NOMO-1 treated with DMSO at 0.1 percent for 48 hours (cell line): ENCODE measurements at regions not wholly inside any gene's neighbourhood (a gene's known extent, or its start where the extent isn't known, plus 50 kb on each side); places are given as distances from the start of the nearest gene placed in this dataset.
"Not testable (repeated sequence)": the region's sequence is repeated elsewhere in the genome, so short reads cannot be mapped to it uniquely, and the experiment has no call there.

Experiments
- DNase-seq: peaks from one replicate; lab custom pipeline; 2025; ENCODE audit not compliant: unreplicated experiment; lab: John Stamatoyannopoulos, UW

DNA sequence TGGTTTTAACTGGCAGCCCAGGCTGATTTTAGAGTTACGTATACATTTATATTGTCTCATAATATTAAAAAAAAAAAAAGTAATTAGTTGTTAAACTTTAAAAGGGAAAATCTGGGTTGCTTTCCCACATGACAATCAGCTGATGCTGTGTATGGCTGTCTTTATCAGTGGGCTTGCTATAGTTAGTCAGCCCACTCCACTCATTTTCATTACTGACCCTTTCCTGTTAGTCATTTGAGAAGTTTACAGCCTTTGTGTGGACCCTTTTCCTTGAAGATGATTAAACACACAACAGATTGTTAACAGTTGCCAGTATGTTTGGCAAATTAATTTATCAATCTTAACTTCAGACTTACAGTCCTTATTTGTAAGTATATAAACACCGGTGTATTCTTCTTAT is 164.5 kb upstream of the AGR3 start:
- DNase-seq: no peak

GRCh38 chr7:17046666-17047065 is 164.9 kb upstream of the AGR3 start:
- DNase-seq: no peak

- not testable (repeated sequence) for DNase-seq
These were observed 171.4 kb upstream of the AGR3 start for GRCh38 chr7:17053164-17053563.

GRCh38 chr7:17054206-17054605 is 172.4 kb upstream of the AGR3 start:
- no peak for DNase-seq

GRCh38 chr7:17054836-17055235 is 173.1 kb upstream of the AGR3 start:
- no peak for DNase-seq

GRCh38 chr7:17055596-17055995 is 173.8 kb upstream of the AGR3 start:
- no peak for DNase-seq

DNA sequence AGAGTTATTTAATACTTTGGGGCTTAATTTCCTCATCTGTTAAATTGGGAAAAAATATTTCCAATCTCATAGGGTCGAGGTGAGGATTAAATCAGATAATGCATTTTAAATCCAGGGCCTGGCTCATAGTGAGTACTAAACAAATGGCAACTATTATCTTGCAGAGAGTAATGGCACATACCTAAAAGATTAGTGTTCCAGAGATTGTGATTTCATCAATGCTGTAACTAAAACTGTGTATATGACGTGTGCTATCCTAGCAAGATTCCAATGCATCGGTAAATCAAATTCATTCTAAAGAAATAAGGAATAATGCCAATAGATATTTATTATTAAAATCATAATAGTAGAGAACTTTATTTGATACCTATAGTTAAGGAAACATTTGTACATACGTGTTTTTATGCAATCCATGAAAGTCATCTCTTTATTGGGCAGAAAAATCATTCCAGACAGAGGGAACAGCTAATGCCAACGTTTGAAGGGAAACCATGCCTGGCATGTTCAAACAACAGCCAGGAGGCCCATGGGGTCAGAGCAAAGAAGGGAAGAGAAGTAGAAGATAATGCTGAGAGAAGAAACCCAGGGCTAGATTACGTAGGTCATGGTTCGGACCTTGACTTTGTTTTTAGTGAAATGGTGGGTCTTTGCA is 174.8 kb upstream of the AGR3 start:
- no peak for DNase-seq

DNA sequence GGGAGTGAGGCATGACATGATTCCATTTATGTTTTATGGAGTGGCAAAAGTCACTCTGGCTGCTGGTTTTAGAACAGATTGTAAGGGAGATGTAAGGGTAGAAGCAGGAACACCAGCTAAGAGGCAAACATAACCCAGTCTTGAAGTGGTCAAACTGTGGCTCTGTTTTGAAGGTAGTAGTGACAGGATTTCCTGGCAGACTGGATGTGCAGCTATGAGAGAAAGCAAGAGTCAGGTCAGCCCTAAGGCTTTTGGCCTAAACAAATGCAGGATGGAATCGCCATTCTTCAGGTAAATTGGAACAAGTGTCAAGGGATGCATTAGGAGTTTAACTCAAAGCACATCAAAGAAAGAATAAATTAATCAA is 175.3 kb upstream of the AGR3 start:
- no peak for DNase-seq

- DNase-seq: peak; percentile 92
These were observed 176.8 kb upstream of the AGR3 start for GRCh38 chr7:17058568-17058967.

GRCh38 chr7:17060051-17060450 is 178.3 kb upstream of the AGR3 start:
- DNase-seq: no peak

- no peak for DNase-seq
These were observed 179.7 kb upstream of the AGR3 start for GRCh38 chr7:17061443-17061842.

DNA sequence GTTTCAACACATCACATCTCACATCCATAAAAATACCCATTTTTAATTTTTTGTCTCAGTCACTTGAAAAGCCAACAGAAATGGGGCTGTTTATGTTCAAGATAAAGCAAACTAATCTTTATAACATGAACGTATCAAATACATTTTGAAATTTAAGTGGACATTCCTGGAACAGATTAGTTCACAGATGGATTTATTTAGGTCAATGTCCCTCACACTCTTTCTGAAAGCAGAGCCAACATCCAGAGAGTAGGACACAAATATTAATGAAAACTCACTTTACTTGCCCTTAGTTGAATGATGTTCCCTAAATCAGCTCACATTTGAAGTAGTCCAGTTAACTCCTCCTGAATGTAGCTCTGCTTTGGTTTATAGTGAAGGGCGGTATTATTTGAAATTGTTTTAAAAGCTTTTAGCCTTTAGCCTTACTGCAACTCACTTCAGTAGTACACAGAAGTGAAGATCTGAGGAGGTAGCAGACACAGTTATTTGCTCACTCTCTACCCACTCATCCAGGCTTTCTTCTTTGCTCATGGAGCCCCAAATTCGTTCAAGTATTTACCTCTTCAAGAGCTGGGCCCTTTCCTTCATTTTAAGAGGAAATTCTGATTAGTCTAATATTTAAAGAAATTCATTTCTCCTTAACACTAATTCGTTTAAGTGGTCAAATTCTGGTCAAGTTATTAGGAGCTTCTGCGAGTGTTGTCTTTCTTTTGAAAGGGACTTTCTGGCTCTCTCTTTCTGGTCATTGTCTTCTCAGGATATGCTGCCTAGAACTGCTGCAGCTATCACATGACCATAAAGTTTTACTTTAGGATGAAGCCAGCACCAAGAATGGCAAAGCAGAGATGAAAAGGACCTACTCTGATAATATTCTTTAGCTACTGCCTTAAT is 180.6 kb upstream of the AGR3 start:
- no peak for DNase-seq

- no peak for DNase-seq
These were observed 181.2 kb upstream of the AGR3 start for GRCh38 chr7:17063045-17063383.

- no peak for DNase-seq
These were observed 185.9 kb upstream of the AGR3 start for GRCh38 chr7:17067691-17068090.

- no peak for DNase-seq
These were observed 187.4 kb upstream of the AGR3 start for GRCh38 chr7:17069146-17069545.

DNA sequence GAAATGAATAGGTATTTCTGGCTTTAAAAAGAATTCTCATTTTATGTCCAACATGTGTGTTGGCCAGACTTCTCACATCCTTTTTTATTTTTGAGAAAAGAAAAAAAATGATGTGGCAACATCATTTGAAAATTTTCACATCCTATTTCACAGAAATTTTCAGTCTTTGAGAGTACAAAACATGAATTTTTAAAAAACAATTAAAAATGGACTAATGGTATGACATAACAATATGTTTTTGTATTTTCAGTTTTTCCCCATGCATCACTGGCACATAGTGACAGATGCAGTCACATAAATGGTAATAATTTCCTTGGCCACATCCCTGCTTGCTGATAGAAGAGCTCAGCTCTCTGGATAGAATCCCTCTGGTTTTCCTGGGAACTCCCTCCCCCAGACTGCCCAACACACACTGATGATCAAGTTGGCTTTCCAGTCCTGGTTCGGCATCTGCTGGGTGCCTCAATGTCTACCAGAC is 188.5 kb upstream of the AGR3 start:
- peak; percentile 38 for DNase-seq

DNA sequence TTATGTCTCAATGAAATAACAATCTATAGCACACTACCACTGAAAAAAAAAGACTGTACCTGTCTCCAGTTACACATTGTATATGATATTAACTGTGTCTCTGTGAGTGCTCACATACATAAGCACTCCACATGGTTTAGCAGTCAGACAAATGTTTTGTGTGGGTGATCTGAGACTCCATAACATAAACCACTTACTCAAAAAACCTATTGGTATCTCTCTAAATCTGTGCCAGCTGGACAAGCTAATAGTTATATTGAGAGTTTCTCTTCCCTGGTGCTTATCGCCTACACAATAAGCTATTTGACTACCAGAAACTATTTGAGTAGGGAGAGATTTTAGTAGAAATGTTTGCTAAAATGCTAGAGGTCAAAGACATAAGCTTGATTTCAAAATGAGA is 190.1 kb upstream of the AGR3 start:
- no peak for DNase-seq

DNA sequence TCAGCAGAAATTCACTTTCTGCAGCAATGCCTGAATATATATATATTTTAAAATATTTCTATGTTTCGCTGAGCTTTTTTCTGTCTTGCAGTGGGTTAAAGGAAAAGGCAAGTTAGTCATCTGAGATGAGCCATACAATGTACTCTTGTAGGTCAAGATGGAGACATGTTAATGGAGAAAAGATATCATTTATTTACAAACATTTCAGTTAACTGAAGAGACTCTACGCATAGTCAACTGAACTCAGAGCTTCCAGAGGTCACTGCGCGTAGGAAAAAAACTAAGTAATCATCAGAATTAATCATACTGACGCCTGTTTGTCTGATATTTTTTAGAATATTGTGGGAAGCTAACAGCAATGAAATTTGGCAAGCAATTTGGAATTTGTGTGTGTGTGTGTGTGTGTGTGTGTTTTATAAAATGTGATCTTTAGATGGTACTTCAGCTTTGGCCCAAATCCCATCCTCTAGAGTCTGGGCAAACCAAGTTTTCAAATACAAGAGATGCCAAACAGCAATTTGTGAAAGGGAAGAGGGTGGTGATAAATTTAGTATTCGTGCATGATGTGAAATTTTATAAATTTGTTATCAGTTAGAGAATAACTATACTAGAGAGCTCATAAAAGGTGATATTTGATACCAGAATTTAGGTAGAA is 193.9 kb upstream of the AGR3 start:
- no peak for DNase-seq

GRCh38 chr7:17078298-17078697 is 196.5 kb upstream of the AGR3 start:
- no peak for DNase-seq

- DNase-seq: no peak
These were observed 201.8 kb upstream of the AGR3 start for GRCh38 chr7:17083392-17084165.

GRCh38 chr7:17084166-17084475 is 202.3 kb upstream of the AGR3 start:
- DNase-seq: no peak
